ENCODE measurements at regions not wholly inside any gene's neighbourhood (a gene's known extent, or its start where the extent isn't known, plus 50 kb on each side); places are given as distances from the start of the nearest gene placed in this dataset.

DNA sequence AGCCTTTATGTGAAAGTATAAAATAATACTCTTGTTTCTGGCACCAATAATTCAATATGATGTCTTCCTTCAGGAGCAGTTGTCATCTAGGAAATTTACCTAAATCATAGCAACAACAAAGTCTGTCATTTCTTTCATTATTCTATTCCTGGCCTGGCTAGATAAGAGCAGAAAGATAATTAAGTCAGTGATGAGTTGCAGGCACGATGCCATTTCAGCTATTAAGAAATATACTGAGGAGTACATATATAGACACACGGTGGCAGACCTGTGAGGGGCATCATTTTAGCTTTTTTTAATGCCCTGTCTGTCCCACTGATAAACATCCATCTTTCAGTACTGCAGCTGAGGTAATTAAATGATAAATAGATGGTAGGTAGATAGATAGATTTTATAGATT lies 756.1 kb upstream of the EPHA7 start:
- TF ChIP-seq, protein P1, sequence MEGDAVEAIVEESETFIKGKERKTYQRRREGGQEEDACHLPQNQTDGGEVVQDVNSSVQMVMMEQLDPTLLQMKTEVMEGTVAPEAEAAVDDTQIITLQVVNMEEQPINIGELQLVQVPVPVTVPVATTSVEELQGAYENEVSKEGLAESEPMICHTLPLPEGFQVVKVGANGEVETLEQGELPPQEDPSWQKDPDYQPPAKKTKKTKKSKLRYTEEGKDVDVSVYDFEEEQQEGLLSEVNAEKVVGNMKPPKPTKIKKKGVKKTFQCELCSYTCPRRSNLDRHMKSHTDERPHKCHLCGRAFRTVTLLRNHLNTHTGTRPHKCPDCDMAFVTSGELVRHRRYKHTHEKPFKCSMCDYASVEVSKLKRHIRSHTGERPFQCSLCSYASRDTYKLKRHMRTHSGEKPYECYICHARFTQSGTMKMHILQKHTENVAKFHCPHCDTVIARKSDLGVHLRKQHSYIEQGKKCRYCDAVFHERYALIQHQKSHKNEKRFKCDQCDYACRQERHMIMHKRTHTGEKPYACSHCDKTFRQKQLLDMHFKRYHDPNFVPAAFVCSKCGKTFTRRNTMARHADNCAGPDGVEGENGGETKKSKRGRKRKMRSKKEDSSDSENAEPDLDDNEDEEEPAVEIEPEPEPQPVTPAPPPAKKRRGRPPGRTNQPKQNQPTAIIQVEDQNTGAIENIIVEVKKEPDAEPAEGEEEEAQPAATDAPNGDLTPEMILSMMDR (conservative IDR thresholded peaks at IDR 0.05 in 1 of 2, IDR thresholded peaks at IDR 0.05 in 1 of 2; ENCODE audit: low read depth in 1 of 2, low read length in 2 of 2), result no peak
- no peak for TF ChIP-seq EZH2 (IDR thresholded peaks at IDR 0.05; ENCODE audit: low read length, missing control alignments)
- Histone ChIP-seq H3K9ac (ENCODE audit: insufficient read depth, low read length) (no peak overlapping the region), H3K27me3 (ENCODE audit: control insufficient read depth, insufficient read depth, low read length) (no peaks in the 10 kb centered on the region), H3K27ac (ENCODE audit: insufficient read depth, low read length) (no peak overlapping the region), H4K20me1 (ENCODE audit: control insufficient read depth, extremely low read depth, insufficient read depth, low read length) (no peaks in the 10 kb centered on the region), H3K4me3 (replicated peaks in 1 of 4; ENCODE audit: control extremely low read depth in 1 of 4, insufficient read depth in 1 of 4, low read depth in 3 of 4, low read length in 4 of 4) (no peak overlapping the region), H3K36me3 (ENCODE audit: control insufficient read depth, insufficient read depth, low read length) (no peaks in the 10 kb centered on the region), H3K4me2 (ENCODE audit: extremely low read depth, insufficient read depth, low read length) (no peak overlapping the region), H3K79me2 (ENCODE audit: control insufficient read depth, insufficient read depth, low read length) (no peaks in the 10 kb centered on the region), H3K9me3 (ENCODE audit: control insufficient read depth, insufficient read depth, low read depth, low read length) (no peaks in the 10 kb centered on the region), H2AFZ (ENCODE audit: low read length) (no peak overlapping the region), H3K4me1 (ENCODE audit: control insufficient read depth, extremely low read depth, insufficient read depth, low read length) (no peaks in the 10 kb centered on the region)
- DNase-seq (ENCODE audit: low read depth in 2 of 2), result no peak

GRCh38 chr6:94163877-94164276 lies 744.5 kb upstream of the EPHA7 start:
- Histone ChIP-seq H3K27me3 (ENCODE audit: control insufficient read depth, insufficient read depth, low read length) (no peaks in the 10 kb centered on the region), H3K4me1 (ENCODE audit: control insufficient read depth, extremely low read depth, insufficient read depth, low read length) (no peaks in the 10 kb centered on the region), H3K4me2 (ENCODE audit: extremely low read depth, insufficient read depth, low read length) (no peak overlapping the region), H3K9ac (ENCODE audit: insufficient read depth, low read length) (no peak overlapping the region), H3K4me3 (replicated peaks in 1 of 4; ENCODE audit: control extremely low read depth in 1 of 4, insufficient read depth in 1 of 4, low read depth in 3 of 4, low read length in 4 of 4) (no peak overlapping the region), H4K20me1 (ENCODE audit: control insufficient read depth, extremely low read depth, insufficient read depth, low read length) (no peaks in the 10 kb centered on the region), H3K79me2 (ENCODE audit: control insufficient read depth, insufficient read depth, low read length) (no peaks in the 10 kb centered on the region), H3K27ac (ENCODE audit: insufficient read depth, low read length) (no peak overlapping the region), H2AFZ (ENCODE audit: low read length) (no peak overlapping the region), H3K9me3 (ENCODE audit: control insufficient read depth, insufficient read depth, low read depth, low read length) (no peaks in the 10 kb centered on the region), H3K36me3 (ENCODE audit: control insufficient read depth, insufficient read depth, low read length) (no peaks in the 10 kb centered on the region)
- no peak for TF ChIP-seq EZH2 (IDR thresholded peaks at IDR 0.05; ENCODE audit: low read length, missing control alignments)
- TF ChIP-seq, protein P1 (conservative IDR thresholded peaks at IDR 0.05 in 1 of 2, IDR thresholded peaks at IDR 0.05 in 1 of 2; ENCODE audit: low read depth in 1 of 2, low read length in 2 of 2), result no peak
- no peak for DNase-seq (ENCODE audit: low read depth in 2 of 2)

GRCh38 chr6:94150886-94151285 lies 731.5 kb upstream of the EPHA7 start:
- Histone ChIP-seq H3K4me2 (ENCODE audit: extremely low read depth, insufficient read depth, low read length) (no peak overlapping the region), H3K79me2 (ENCODE audit: control insufficient read depth, insufficient read depth, low read length) (no peaks in the 10 kb centered on the region), H3K9ac (ENCODE audit: insufficient read depth, low read length) (no peak overlapping the region), H3K4me3 (replicated peaks in 1 of 4; ENCODE audit: control extremely low read depth in 1 of 4, insufficient read depth in 1 of 4, low read depth in 3 of 4, low read length in 4 of 4) (no peak overlapping the region), H3K9me3 (ENCODE audit: control insufficient read depth, insufficient read depth, low read depth, low read length) (no peaks in the 10 kb centered on the region), H3K27me3 (ENCODE audit: control insufficient read depth, insufficient read depth, low read length) (no peaks in the 10 kb centered on the region), H3K27ac (ENCODE audit: insufficient read depth, low read length) (no peak overlapping the region), H3K36me3 (ENCODE audit: control insufficient read depth, insufficient read depth, low read length) (no peaks in the 10 kb centered on the region), H3K4me1 (ENCODE audit: control insufficient read depth, extremely low read depth, insufficient read depth, low read length) (no peaks in the 10 kb centered on the region), H2AFZ (ENCODE audit: low read length) (no peak overlapping the region), H4K20me1 (ENCODE audit: control insufficient read depth, extremely low read depth, insufficient read depth, low read length) (no peaks in the 10 kb centered on the region)
- DNase-seq (ENCODE audit: low read depth in 2 of 2), result no peak
- TF ChIP-seq EZH2 (IDR thresholded peaks at IDR 0.05; ENCODE audit: low read length, missing control alignments), result no peak
- TF ChIP-seq, protein P1 (conservative IDR thresholded peaks at IDR 0.05 in 1 of 2, IDR thresholded peaks at IDR 0.05 in 1 of 2; ENCODE audit: low read depth in 1 of 2, low read length in 2 of 2), result no peak
